ENCODE measurements at regions not wholly inside any gene's neighbourhood (a gene's known extent, or its start where the extent isn't known, plus 50 kb on each side); places are given as distances from the start of the nearest gene placed in this dataset.

DNA sequence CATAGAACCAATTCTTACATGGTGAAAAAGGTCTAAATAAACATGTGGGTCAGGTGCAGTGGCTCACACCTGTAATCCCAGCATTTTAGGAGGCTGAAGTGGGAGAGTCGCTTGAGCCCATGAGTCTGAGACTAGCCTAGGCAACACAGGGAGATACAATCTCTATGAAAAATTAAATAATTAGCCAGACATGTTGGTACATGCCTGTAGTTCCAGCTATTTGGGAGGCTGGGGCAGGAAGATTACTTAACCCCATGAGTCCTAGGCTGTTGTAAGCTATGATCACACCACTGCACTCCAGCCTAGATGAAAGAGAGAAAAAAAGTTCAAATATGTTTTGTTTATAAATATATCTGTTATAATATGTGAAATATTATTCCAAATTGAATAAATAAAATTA lies 643.6 kb downstream of the IPMK start:
- TF ChIP-seq, protein P1, sequence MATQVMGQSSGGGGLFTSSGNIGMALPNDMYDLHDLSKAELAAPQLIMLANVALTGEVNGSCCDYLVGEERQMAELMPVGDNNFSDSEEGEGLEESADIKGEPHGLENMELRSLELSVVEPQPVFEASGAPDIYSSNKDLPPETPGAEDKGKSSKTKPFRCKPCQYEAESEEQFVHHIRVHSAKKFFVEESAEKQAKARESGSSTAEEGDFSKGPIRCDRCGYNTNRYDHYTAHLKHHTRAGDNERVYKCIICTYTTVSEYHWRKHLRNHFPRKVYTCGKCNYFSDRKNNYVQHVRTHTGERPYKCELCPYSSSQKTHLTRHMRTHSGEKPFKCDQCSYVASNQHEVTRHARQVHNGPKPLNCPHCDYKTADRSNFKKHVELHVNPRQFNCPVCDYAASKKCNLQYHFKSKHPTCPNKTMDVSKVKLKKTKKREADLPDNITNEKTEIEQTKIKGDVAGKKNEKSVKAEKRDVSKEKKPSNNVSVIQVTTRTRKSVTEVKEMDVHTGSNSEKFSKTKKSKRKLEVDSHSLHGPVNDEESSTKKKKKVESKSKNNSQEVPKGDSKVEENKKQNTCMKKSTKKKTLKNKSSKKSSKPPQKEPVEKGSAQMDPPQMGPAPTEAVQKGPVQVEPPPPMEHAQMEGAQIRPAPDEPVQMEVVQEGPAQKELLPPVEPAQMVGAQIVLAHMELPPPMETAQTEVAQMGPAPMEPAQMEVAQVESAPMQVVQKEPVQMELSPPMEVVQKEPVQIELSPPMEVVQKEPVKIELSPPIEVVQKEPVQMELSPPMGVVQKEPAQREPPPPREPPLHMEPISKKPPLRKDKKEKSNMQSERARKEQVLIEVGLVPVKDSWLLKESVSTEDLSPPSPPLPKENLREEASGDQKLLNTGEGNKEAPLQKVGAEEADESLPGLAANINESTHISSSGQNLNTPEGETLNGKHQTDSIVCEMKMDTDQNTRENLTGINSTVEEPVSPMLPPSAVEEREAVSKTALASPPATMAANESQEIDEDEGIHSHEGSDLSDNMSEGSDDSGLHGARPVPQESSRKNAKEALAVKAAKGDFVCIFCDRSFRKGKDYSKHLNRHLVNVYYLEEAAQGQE (IDR thresholded peaks at IDR 0.05; ENCODE audit: insufficient read depth in 1 of 2, low read depth in 2 of 2, low read length in 1 of 2) = no peak
- TF ChIP-seq POLR2AphosphoS5 (IDR thresholded peaks at IDR 0.05; ENCODE audit: low read depth, low read length) = no peak

Measured in Panc1 (cell line).